ENCODE measurements at regions not wholly inside any gene's neighbourhood (a gene's known extent, or its start where the extent isn't known, plus 50 kb on each side); places are given as distances from the start of the nearest gene placed in this dataset.
"Not testable (repeated sequence)": the region's sequence is repeated elsewhere in the genome, so short reads cannot be mapped to it uniquely, and the experiment has no call there.

DNA sequence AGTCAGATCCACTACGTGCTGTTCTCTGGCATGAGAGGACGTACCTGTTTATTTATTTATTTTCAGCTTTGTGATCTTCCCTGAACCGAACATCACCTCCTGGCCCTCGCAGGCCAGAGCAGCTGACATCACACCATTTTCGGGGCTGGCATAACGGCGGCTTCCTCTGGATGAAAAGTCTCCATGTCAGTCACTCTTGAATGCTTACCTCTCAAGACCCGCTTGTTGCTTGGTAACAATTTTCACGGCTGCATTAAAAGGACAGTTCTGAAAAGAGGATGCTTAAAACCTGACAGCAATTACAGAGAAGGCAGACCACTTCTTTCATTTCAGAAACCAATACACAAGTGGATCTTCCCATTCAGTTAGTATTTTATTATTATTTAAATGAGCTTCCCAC lies 159.8 kb upstream of the CDH4 start:
- Histone ChIP-seq H3K27ac (no peak overlapping the region), H3K36me3 (ENCODE audit: insufficient read depth in 1 of 2, low read depth in 1 of 2) (no peaks in the 10 kb centered on the region), H3K4me3 (no peak overlapping the region), H3K27me3 (ENCODE audit: insufficient read depth in 3 of 3, low read length in 2 of 3) (no peaks in the 10 kb centered on the region), H3K4me1 (no peaks in the 10 kb centered on the region), H3K9me3 (peaks cover 12% of the 10 kb centered on the region)
- TF ChIP-seq, protein P1, sequence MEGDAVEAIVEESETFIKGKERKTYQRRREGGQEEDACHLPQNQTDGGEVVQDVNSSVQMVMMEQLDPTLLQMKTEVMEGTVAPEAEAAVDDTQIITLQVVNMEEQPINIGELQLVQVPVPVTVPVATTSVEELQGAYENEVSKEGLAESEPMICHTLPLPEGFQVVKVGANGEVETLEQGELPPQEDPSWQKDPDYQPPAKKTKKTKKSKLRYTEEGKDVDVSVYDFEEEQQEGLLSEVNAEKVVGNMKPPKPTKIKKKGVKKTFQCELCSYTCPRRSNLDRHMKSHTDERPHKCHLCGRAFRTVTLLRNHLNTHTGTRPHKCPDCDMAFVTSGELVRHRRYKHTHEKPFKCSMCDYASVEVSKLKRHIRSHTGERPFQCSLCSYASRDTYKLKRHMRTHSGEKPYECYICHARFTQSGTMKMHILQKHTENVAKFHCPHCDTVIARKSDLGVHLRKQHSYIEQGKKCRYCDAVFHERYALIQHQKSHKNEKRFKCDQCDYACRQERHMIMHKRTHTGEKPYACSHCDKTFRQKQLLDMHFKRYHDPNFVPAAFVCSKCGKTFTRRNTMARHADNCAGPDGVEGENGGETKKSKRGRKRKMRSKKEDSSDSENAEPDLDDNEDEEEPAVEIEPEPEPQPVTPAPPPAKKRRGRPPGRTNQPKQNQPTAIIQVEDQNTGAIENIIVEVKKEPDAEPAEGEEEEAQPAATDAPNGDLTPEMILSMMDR (IDR thresholded peaks at IDR 0.05): no peak
- intact Hi-C loops (cut with DNase I): no loop called here
- DNase-seq (no peak), ATAC-seq (no peak)
- 90 to 93% (median 92%) methylated on average over 9 of the region's 9 CpGs for WGBS, 3 donors

DNA sequence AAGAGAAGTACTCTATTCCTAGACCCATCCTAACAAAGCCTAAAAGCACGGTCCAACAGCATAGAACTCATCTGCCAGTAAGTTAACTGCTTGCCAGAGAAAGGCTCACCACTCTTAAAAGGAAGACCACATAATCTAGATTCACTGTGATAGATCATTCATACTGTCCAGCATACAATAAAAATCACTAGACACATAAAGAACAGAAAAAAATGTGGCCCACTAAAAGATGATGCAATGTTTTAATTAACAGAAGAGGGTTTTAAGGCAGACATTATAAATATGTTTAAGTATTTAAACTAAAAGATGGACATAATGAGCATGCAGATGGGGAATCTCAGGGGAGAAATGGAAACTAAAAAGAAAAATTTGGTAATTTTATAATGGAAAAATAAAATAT lies 157.5 kb upstream of the CDH4 start:
- Histone ChIP-seq H3K4me3 (no peak overlapping the region), H3K27me3 (ENCODE audit: insufficient read depth in 3 of 3, low read length in 2 of 3) (no peaks in the 10 kb centered on the region), H3K27ac (no peak overlapping the region), H3K9me3 (peaks cover 12% of the 10 kb centered on the region), H3K36me3 (ENCODE audit: insufficient read depth in 1 of 2, low read depth in 1 of 2) (no peaks in the 10 kb centered on the region), H3K4me1 (no peaks in the 10 kb centered on the region)
- TF ChIP-seq, protein P1 (IDR thresholded peaks at IDR 0.05): no peak
- 64 to 69% (median 68%) methylated on average over 1 of the region's 1 CpG for WGBS, 3 donors
- intact Hi-C loops (cut with DNase I): no loop called here
- ATAC-seq: no peak
- no peak for DNase-seq

DNA sequence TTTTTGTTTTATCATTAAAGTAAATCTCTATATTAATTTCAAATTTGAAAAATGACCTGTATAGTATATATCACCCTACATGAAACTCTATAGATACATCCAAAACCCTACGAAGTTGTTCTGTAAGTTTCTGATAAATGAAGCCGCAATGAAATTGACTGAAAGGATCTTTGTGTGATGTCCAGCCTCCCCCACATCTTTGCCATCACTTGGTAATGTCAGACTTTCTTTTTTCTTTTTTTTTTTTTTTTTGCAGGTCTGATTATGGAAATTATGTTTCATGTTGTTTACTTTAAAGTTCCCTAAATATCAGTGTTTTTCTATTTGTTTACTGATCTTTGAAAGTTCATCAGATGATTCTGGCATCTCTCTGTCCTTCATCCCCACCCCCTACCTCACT lies 155.6 kb upstream of the CDH4 start:
- no peaks in the 10 kb centered on the region for H3K36me3 ChIP-seq (ENCODE audit: insufficient read depth in 1 of 2, low read depth in 1 of 2)
- H3K4me1 ChIP-seq: no peaks in the 10 kb centered on the region
- peaks cover 12% of the 10 kb centered on the region for H3K9me3 ChIP-seq
- DNase-seq: no peak
- WGBS, 3 donors: 94 to 97% (median 94%) methylated on average over 2 of the region's 2 CpGs
- no peak overlapping the region for H3K4me3 ChIP-seq
- ATAC-seq: no peak
- TF ChIP-seq, protein P1 (IDR thresholded peaks at IDR 0.05): no peak
- H3K27me3 ChIP-seq (ENCODE audit: insufficient read depth in 3 of 3, low read length in 2 of 3): no peaks in the 10 kb centered on the region
- no peak overlapping the region for H3K27ac ChIP-seq
- intact Hi-C loops (cut with DNase I): loop anchor here in 1 of 2 donors (5.0 kb wide), 1 partner anchor 554 kb away; no protein-coding TSS in a partner anchor

DNA sequence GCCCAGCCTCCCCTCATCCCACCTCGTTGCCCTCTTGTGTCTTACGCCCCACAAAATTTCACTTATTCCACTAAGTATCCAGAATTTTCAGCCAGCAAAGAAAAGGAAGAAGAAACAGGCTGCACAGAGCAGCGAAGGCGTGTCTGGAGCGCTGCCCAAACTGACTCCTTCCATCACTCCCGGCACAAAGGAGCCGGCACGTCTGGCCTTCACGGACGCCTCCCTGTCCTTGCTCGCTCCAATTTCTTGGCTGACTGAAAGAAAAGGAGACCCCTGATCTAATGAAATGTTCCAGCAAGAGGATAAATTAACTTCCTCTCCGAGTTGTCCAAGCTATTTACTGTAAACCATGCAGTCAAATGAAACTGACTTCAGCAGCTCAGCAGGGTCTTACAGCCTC lies 152.3 kb upstream of the CDH4 start:
- TF ChIP-seq, protein P1 (IDR thresholded peaks at IDR 0.05): no peak
- Histone ChIP-seq H3K4me3 (no peak overlapping the region), H3K27ac (no peak overlapping the region), H3K36me3 (ENCODE audit: insufficient read depth in 1 of 2, low read depth in 1 of 2) (no peaks in the 10 kb centered on the region), H3K9me3 (peaks cover 5% of the 10 kb centered on the region), H3K4me1 (no peaks in the 10 kb centered on the region), H3K27me3 (ENCODE audit: insufficient read depth in 3 of 3, low read length in 2 of 3) (peaks cover 0 to 3% (median 1%) of the 10 kb centered on the region in 3 donors)
- ATAC-seq (no peak), DNase-seq (no peak)
- 20 to 29% (median 27%) methylated on average over 12 of the region's 12 CpGs for whole genome bisulfite sequencing, 3 donors
- intact Hi-C loops (cut with DNase I): loop anchor here in 1 of 2 donors (5.0 kb wide), 1 partner anchor 558 kb away; no protein-coding TSS in a partner anchor

DNA sequence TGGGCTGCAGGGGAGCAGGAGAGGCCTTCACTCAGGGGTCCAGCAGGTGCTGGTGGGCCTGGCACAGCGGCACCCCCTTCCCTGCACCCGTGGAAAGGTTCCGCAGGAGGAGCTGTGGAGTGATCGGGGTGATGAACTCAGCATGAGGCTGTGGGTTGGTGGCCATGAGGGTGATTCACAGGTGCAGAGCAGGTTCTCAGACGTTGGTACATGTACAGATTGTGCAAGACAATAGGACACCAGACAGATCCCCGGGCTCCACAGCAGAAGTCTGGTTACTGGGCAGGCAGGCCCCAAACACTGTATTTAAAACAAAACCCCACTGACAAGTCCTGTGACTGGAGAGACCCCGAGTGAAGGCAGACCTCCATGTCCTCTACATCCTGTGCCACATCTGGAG lies 151.6 kb upstream of the CDH4 start:
- intact Hi-C loops (cut with DNase I): no loop called here
- no peaks in the 10 kb centered on the region for H3K4me1 ChIP-seq
- no peak for DNase-seq
- H3K27me3 ChIP-seq (ENCODE audit: insufficient read depth in 3 of 3, low read length in 2 of 3): peaks cover 0 to 4% (median 3%) of the 10 kb centered on the region in 3 donors
- WGBS, 3 donors: 78 to 79% (median 78%) methylated on average over 7 of the region's 7 CpGs
- TF ChIP-seq, protein P1 (IDR thresholded peaks at IDR 0.05): no peak
- no peaks in the 10 kb centered on the region for H3K36me3 ChIP-seq (ENCODE audit: insufficient read depth in 1 of 2, low read depth in 1 of 2)
- H3K9me3 ChIP-seq: peaks cover under 1% of the 10 kb centered on the region
- ATAC-seq: no peak
- H3K4me3 ChIP-seq: no peak overlapping the region
- H3K27ac ChIP-seq: no peak overlapping the region

DNA sequence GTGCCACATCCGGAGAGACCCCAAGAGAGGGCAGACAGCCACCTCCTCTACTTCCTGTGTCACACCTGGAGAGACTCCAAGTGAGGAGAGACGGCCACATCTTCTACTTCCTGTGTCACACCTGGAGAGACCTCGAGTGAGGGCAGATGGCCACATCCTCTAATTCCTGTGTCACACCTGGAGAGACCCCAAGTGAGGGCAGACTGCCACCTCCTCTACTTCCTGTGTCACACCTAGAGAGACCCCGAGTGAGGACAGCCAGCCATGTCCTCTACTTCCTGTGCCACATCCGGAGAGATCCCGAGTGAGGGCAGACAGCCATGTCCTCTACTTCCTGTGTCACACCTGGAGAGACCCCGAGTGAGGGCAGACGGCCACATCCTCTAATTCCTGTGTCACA lies 150.7 kb upstream of the CDH4 start:
- DNase-seq; ATAC-seq; H3K9me3 ChIP-seq; H3K27ac ChIP-seq; H3K36me3 ChIP-seq (ENCODE audit: insufficient read depth in 1 of 2, low read depth in 1 of 2); intact Hi-C loops (cut with DNase I); H3K4me3 ChIP-seq; H3K27me3 ChIP-seq (ENCODE audit: insufficient read depth in 3 of 3, low read length in 2 of 3); H3K4me1 ChIP-seq: not testable (repeated sequence)
- 62 to 69% (median 63%) methylated on average over 7 to 8 of the region's 8 CpGs for WGBS, 3 donors
